ENCODE measurements at regions not wholly inside any gene's neighbourhood (a gene's known extent, or its start where the extent isn't known, plus 50 kb on each side); places are given as distances from the start of the nearest gene placed in this dataset.

DNA sequence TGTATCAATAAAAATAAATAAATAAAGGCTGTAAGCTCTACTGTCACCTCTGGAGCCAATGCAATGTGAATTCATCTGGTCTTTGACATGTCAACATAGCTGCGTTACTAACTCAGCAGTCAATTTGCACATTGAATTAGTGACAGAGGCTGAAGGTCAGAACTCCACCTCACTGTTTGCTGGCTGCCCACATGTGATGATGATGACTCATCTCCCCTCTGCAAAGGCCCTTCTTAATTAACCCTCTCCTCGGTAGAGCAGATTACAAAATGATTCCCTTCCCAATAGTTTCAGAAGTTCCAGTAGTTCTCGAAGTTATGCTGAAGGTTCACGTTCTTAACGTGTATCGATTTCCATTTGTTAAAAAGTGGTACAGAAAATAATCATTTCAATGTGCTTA, 1626.0 kb upstream of the TENM3 start:
- Histone ChIP-seq H3K27me3 (no peaks in the 10 kb centered on the region), H3K4me3 (no peak overlapping the region), H3K4me1 (no peaks in the 10 kb centered on the region), H3K36me3 (ENCODE audit: low read depth, missing control alignments) (no peaks in the 10 kb centered on the region), H3K27ac (no peak overlapping the region), H3K9me3 (no peaks in the 10 kb centered on the region)
- WGBS, 2 donors = 86 to 88% methylated on average over 6 of the region's 6 CpGs
- no peak for DNase-seq
- intact Hi-C loops (cut with DNase I; ENCODE audit: low total_unique reads) = no loop called here
- TF ChIP-seq CTCF (IDR thresholded peaks at IDR 0.05) (no peak), POLR2A (IDR thresholded peaks at IDR 0.05) (no peak)

GRCh38 chr4:180618396-180618795, 1624.8 kb upstream of the TENM3 start:
- Histone ChIP-seq H3K9me3 (no peaks in the 10 kb centered on the region), H3K36me3 (ENCODE audit: low read depth, missing control alignments) (no peaks in the 10 kb centered on the region), H3K27ac (no peak overlapping the region), H3K4me3 (no peak overlapping the region), H3K27me3 (no peaks in the 10 kb centered on the region), H3K4me1 (no peaks in the 10 kb centered on the region)
- TF ChIP-seq POLR2A (IDR thresholded peaks at IDR 0.05) (no peak), CTCF (IDR thresholded peaks at IDR 0.05) (no peak)
- no peak for DNase-seq
- intact Hi-C loops (cut with DNase I; ENCODE audit: low total_unique reads) = no loop called here
- 83 to 89% methylated on average over 4 of the region's 4 CpGs for WGBS, 2 donors

- Histone ChIP-seq H3K4me1 (no peaks in the 10 kb centered on the region), H3K27ac (no peak overlapping the region), H3K27me3 (no peaks in the 10 kb centered on the region), H3K4me3 (no peak overlapping the region), H3K36me3 (ENCODE audit: low read depth, missing control alignments) (no peaks in the 10 kb centered on the region), H3K9me3 (no peaks in the 10 kb centered on the region)
- TF ChIP-seq POLR2A (IDR thresholded peaks at IDR 0.05) = no peak
- TF ChIP-seq CTCF (IDR thresholded peaks at IDR 0.05) = no peak
- no peak for DNase-seq
- 89% methylated on average over 3 of the region's 3 CpGs for WGBS, 2 donors
- intact Hi-C loops (cut with DNase I; ENCODE audit: low total_unique reads) = no loop called here
Measured at GRCh38 chr4:180619440-180619839, 1623.8 kb upstream of the TENM3 start.

GRCh38 chr4:180622254-180622653, 1620.9 kb upstream of the TENM3 start:
- Histone ChIP-seq H3K36me3 (ENCODE audit: low read depth, missing control alignments) (no peaks in the 10 kb centered on the region), H3K4me3 (no peak overlapping the region), H3K4me1 (no peaks in the 10 kb centered on the region), H3K9me3 (no peaks in the 10 kb centered on the region), H3K27ac (no peak overlapping the region), H3K27me3 (no peaks in the 10 kb centered on the region)
- 87 to 89% methylated on average over 3 of the region's 3 CpGs for WGBS, 2 donors
- no peak for DNase-seq
- no peak for TF ChIP-seq POLR2A (IDR thresholded peaks at IDR 0.05)
- TF ChIP-seq CTCF (IDR thresholded peaks at IDR 0.05) = no peak
- intact Hi-C loops (cut with DNase I; ENCODE audit: low total_unique reads) = no loop called here

- intact Hi-C loops (cut with DNase I; ENCODE audit: low total_unique reads) = no loop called here
- 46 to 52% methylated on average over 3 of the region's 3 CpGs for WGBS, 2 donors
Measured at GRCh38 chr4:180625653-180626052, 1617.5 kb upstream of the TENM3 start.

More at GRCh38 chr4:180625653-180626052, 1617.5 kb upstream of the TENM3 start:
- peak overlapping the region in 1 of 2 donors; percentile 10 for H3K4me3 ChIP-seq
- H3K27ac ChIP-seq = no peak overlapping the region
- DNase-seq = no peak
- H3K4me1 ChIP-seq = no peaks in the 10 kb centered on the region
- no peak for TF ChIP-seq CTCF (IDR thresholded peaks at IDR 0.05)
- TF ChIP-seq POLR2A (IDR thresholded peaks at IDR 0.05) = no peak
- no peaks in the 10 kb centered on the region for H3K9me3 ChIP-seq
- no peaks in the 10 kb centered on the region for H3K27me3 ChIP-seq
- no peaks in the 10 kb centered on the region for H3K36me3 ChIP-seq (ENCODE audit: low read depth, missing control alignments)
